ENCODE measurements at regions not wholly inside any gene's neighbourhood (a gene's known extent, or its start where the extent isn't known, plus 50 kb on each side); places are given as distances from the start of the nearest gene placed in this dataset.

DNA sequence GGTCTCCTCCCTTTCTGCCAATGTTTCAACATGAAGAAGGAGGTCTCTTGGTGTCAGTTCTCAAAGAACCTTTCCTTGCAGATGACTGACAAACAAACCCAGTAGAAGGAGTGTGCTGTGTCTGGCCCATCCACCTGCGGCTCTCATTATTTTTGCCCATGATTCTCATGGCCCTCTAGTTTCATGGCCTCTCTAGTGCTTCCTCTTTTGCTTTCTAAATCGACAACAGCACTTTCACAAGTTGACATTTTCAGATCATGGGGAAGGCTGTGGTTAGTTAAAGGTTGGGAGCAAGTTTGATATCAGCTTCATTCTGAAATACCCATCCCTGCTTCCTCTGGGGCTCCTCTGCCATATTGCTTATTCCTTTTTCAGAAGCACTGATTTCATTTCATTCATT, 805.2 kb downstream of the SLC4A3 start:
- DNase-seq (ENCODE audit: low read depth in 2 of 2), result no peak

DNA sequence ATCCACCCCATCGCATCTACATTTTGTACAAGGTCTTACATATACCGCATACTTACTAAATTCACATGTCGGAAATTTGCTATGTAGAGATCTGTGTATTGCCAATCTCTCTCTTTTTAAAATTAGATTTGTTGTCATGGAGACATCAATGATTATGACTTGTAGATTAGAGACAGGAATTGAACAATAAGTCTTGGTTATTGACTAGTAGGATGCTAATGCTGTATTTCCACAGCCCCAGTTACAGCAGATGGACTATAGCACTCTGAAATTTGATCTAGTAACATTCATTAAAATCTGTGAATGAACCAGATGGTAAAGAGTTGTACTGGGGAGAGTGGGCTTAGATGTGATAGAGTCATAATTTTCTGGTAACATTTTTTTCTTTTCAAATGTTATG, 805.7 kb downstream of the SLC4A3 start:
- no peak for DNase-seq (ENCODE audit: low read depth in 2 of 2)

DNA sequence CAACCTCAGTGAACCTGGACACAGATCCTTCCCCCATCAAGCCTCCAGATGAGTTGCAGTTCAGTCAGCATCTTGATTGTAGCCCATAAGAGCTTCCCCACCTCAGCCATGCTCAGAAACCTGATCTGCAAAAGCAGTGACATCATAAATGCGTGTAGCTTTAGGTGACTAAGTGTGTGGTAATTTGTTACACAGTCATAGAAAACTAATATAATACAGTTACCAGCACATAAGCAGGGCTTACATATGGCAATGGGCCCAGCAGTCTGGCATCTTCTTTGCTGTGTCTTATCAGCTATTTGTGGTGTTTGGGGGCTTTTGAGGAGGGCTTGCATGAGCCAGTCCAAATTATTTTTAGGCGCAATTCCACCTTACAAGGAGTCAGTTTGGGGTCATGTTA, 807.0 kb downstream of the SLC4A3 start:
- no peak for DNase-seq (ENCODE audit: low read depth in 2 of 2)

DNA sequence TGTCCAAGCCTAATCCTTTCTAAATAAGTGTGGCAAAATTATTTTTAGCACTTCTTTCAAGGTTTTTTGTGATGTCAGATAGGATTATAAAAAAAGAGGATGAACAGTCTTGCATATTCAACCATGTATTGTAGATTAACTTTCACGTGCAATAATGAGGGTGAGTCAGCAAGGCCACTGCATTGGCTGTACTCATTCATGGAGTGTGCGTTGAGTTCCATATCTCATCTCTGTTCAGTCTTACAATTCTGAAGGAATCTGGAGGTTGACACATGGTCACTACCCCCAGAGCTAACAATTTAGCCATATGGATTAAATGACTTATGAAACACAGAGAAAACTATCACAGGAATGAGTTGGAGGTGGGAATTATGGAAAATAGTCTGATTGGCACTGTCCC, 810.5 kb downstream of the SLC4A3 start:
- DNase-seq (ENCODE audit: low read depth in 2 of 2), result no peak

DNA sequence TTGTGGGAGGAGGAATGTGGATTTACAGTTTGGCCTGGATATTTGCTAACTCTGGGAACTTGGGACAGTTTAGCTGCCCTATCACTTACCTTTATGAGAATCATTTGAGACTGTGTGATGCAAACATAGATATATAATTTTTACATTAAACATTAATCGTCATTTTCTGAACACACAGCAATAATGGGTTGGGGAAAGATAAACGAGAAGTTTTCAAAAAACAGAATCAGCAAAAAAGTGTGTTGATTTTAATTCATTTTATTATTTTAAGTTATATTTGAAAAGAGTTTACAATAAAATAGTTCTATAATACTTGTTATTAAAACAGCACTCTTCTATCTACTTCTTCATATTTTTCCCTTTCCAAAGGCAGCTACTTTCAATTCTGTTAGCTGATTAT, 813.3 kb downstream of the SLC4A3 start:
- DNase-seq (ENCODE audit: low read depth in 2 of 2), result no peak

DNA sequence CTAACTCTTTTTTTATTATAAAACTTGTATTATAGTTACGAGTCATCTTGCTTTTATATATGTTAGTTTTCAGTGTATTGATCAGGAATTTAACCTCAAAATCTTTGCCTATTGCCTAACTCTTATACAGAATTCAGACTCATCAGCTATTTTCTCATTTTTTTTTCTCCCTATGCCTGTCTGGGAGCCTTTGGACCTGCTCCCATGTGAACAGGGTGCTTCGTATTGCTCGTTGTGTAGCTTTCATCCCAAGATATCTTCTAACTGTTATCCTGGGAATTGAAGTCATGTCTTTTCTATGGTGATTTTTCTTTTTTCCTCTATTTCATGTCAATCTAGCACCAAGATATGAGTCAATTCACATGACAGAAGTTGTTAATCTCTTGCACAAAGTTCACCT, 814.0 kb downstream of the SLC4A3 start:
- no peak for DNase-seq (ENCODE audit: low read depth in 2 of 2)

DNA sequence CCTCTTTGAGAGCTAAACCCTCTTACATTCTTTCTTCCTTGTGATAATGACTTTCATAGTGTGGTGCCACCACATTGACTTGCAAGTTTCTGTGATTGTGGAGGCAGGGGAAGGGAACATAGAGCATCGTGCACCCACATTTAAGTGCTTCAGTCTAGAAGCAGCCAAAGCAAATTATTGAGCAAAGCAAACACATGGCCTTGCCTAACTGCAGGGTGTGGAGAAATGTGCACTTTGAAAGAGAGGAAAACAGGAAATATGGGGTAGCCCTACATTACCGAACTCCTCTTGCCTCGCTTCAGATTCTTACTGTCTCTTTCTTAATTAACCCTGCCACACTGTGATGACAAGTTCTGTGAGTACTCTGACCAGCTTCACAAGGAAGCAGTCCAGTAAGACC, 814.6 kb downstream of the SLC4A3 start:
- no peak for DNase-seq (ENCODE audit: low read depth in 2 of 2)

DNA sequence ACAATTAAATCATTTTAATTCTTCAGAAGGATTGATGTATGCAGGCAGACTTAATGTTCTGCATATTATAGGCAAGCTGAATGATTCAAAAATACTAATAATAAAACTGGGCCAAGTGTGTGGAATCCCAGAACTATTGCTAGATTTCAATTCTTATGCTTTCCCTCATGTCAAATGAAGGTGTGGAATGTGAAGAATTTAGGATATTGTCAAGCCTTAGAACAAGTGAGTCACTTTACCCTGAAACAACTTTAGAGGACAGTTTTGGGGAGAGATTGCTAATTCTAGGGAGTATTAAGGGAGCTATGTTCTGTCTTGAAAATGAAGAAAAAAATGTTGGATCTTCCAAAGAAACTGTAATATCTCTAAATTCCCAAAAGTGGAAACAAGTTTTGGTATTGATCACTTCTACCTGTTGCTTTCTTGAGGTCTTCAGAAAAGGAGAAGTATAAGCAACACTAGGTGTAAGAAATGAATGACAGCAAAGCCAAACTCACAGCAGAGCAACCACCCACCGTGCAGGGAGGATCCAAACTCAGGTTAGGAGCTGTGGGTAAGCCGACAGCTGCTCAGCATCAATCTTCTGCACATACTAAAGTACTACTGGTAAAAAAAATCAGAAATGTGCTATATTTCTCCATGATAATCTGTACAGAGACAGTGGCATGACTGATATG, 818.1 kb downstream of the SLC4A3 start:
- DNase-seq (ENCODE audit: low read depth in 2 of 2), result no peak

DNA sequence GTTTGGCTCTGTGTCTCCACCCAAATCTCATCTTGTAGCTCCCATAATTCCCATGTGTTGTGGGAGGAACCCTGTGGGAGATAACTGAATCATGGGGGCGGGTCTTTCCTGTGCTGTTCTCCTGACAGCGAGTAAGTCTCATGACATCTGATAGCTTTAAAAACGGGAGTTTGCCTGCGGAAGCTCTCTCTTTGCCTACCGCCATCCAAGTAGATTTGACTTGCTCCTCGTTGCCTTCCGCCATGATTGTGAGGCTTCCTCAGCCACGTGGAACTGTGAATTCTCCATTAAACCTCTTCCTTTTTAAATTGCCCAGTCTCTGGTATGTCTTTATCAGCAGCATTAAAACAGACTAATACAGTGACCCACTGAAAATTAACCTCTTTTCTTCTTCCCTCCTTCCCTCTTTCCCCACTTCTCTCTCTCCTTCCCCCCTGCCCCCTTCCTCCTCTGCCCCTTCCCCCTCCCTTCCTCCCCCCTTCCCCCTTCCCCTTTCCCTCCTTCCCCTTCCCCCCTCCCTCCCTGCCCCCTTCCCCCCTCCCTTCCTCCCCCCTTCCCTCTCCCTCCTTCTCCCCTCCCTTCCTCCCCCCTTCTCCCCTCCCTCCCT, 818.8 kb downstream of the SLC4A3 start:
- DNase-seq (ENCODE audit: low read depth in 2 of 2), result no peak

DNA sequence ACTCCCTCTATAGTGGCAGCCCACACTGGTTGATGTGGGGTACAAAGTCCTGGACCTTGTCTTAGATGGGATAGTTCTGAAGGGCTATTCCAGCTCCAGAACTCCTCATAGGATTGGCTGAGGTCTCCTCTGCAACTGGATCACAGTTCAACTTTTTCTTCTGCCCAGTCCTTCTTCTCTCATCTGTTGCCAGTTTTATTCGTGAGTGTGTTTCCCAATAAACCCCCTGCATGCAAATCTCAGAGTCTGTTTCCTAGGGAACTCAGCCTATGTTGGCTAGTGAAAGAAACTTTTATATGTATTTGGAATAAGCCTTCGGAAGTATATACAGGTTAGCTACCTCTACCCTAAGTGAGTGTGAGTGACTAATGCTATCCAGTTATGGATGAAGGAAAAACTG, 823.4 kb downstream of the SLC4A3 start:
- no peak for DNase-seq (ENCODE audit: low read depth in 2 of 2)

DNA sequence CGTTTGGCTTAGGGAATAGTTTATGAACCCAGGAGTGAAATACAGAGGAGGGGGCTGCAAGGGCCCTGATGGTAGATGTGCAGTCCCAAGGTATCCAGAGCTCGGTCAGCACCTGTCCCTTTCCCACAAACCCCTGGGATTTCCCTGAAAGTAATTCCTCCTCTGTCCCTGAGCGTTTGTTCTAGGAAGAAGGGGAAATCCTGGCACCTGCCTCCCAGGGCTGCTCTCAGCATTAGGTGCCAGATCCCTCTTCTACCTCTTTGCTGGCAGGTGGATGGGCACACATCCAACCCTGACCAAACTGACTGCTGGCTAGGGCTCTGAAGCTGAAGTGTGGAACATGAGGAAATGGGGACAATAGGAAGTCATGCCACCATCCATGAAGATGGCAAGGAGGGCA, 824.0 kb downstream of the SLC4A3 start:
- DNase-seq (ENCODE audit: low read depth in 2 of 2), result no peak

DNA sequence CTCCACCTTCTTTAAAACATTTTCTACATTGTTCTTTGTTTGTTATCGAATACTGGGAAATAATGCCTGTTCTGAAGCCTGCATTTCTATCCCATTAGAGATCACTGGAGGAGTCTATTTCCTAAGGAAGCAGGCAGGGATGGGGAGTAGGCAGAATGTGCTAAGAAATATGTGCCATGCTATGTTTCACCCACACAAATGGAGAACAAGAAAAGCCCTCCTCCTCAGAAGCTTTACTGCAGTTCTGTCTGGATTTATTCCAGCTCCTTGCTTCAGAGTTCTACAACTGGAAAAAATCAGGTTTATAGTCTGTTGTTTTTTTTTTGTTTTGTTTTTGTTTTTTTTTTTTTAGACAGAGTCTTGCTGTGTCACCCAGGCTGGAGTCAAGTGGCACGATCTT, 825.1 kb downstream of the SLC4A3 start:
- DNase-seq (ENCODE audit: low read depth in 2 of 2), result no peak

DNA sequence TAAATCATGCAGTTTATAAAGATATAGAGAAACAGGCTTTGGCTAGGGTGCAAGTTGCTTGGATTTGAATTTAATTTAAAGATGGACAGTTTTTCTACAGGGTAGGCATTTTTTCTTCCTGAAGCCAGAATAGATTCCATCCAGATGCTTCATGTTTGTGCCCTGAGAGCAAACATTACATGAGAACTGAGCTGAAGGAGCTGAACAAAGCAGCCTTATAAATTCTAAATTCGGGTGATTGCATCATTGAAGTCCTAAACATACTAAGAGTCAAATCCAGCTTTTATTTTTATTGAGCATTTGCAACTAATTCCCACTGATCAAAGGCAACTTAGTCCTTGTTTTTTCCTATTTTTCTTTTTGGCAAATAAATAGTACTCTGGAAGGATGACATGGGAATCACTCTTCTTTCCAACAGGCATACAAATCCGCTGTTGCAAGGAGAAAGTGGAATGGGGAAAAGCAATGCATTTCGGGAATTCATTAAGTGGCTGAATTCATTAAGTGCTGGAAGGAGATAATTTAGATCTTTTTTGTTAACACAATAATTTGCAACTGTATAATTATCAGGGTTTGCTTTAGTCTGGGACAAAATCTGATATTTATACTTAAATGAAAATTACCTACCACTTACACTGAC, 828.0 kb downstream of the SLC4A3 start:
- no peak for DNase-seq (ENCODE audit: low read depth in 2 of 2)

DNA sequence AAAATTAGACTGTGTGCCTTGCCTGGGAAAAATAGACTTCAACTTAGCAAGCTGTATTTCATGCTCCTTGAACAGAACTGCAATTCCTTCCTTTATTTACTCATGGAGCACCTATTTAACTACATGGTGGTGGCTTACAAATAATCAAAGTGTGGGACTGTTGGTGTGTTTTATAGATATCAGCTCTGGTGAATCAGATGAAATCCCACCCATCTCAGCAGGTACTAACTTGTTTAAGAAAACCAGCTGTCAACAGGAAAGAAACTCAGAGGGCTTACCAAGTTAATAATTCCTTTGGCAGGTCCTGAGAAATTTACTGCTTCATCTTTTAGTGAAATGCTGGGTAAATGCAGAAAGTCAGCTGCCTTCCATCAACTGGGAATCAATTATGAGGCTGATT, 830.6 kb downstream of the SLC4A3 start:
- no peak for DNase-seq (ENCODE audit: low read depth in 2 of 2)

DNA sequence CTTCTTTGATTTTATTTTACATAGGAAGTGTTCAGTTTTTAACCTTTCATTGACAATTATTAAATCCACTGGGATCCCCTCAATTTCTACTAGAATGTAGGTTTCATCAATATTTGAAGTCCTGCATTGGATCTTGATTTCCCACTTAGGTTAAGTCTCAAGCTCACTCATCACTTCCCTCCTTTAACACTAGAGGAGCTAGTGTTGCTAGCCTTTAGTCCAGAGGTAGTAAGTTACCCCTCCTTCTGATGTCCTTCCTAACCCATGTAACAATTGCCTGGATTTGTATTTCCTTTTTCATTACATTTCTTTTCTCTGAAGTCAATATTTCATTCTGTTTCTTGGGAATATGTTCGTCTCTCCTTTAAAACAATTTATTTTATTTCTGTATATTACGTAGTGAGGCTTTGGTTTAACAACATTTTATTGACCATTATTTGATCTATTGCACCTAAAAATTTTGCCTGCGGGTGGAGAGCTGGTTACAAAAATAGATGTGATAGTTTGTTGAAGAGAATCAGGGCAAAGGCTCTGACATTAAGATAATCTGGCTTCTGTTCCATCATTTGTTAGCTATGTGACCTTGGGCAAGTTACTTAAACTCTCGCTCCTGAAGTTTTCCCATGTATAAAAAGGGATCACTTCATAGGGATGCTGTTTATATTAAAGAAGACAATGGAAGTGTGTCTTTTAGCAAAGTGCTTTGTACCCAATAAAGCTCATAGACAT, 833.0 kb downstream of the SLC4A3 start:
- DNase-seq (ENCODE audit: low read depth in 2 of 2), result no peak

DNA sequence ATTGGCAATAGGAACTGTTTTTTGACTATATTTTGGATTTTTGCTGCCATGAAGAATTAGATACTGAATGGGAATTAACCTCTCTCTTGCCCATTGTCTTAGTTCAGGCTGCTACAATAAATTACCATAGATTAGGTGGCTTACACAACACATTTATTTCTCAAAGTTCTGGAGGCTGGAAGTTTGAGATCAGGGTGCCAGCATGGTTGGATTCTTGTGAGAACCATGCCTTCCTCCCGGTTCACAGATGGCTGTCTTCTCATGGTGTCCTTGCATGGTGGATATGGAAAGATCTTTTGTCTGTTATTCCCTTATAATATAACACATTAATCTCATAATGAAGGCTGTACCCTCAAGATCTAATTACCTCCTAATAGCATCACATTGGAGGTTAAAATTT, 836.4 kb downstream of the SLC4A3 start:
- no peak for DNase-seq (ENCODE audit: low read depth in 2 of 2)

DNA sequence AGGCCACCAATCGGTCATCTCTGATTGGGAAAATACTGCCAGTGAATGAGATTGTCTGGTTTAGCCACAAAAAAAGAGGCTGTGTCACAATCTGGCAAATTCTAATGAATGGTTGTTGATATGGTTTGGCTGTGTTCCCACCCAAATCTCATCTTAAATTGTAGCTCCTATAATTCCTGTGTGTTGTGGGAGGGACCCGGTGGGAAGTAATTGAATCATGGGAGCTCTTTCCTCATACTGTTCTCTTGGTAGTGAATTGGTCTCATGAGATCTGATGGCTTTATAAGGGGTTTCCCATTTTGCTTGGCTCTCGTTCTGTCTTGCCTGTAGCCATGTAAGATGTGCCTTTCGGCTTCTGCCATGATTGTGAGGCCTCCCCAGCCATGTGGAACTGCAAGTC, 838.3 kb downstream of the SLC4A3 start:
- no peak for DNase-seq (ENCODE audit: low read depth in 2 of 2)

DNA sequence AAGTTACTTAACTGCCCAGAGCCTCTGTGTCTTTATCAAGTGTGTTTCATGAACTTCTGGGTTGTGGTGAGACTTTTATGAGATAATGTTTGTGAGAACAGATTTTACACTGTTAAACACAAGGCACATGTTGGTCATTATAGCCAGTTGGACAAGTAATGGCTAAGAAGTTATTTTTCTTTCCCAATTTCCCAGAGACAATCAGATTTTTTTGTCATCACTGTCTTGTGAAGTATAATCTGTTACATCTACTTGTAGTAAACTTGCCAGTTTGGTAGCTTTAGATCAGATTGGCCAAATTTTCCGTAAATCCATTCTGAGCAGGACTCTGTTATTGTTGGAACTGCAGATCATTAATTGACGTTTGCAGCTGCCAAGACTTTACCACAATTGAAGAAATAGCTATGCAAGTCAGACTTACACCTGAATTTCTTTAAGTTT, 838.8 kb downstream of the SLC4A3 start:
- DNase-seq (ENCODE audit: low read depth in 2 of 2), result no peak

DNA sequence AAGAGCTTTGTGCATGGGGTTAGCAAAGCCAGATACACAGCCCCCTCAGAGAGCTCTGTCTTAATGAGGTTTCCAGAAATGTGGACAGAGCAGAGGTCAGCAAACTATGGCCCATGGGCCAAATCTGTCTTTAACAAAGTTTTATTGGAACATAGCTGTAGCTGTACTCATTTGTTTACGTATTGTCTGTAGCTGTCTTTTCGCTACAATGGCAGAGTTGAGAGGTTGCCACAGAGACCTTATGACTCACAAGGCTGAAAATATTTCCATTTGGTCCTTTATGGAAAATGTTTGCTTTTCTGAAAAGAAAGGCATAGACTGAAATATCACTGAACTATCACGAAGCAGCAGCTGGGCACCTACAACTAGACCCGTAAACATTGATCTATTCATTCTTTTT, 841.8 kb downstream of the SLC4A3 start:
- no peak for DNase-seq (ENCODE audit: low read depth in 2 of 2)

DNA sequence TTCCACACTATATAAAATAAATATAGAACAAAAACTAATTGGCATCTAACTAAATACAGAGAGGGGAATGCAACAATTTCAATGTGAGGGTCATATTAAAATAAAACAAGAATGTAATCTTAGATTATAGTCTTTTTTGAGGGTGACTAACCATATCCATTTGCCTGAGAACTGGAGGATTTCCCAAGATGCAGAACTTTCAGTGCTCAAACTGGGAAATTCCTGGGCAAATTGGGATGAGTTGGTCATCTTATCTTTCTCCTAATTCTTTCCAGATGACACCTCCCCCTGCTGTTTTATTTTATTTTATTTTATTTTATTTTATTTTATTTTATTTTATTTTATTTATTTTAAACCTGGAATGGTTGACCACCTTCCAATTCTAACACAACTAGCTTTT, 846.2 kb downstream of the SLC4A3 start:
- DNase-seq (ENCODE audit: low read depth in 2 of 2), result no peak

DNA sequence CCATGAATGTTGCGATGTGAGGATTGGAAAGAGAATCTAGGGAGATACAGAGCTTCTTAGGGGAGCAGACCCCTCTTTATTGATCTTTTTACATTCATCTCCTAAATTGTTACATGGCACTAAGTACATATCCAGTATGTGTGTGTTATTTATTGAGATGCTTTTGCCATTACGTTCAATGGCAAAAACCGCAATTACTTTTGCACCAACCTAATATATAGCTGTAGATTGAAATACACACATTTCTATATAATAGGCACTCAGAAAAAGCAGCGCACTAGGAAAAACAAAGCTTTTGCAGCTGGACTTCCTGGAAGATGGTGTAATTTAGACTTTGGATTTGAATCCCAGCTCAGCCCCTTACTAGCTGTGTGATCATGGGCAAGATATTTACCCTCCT, 849.4 kb downstream of the SLC4A3 start:
- DNase-seq (ENCODE audit: low read depth in 2 of 2), result no peak

DNA sequence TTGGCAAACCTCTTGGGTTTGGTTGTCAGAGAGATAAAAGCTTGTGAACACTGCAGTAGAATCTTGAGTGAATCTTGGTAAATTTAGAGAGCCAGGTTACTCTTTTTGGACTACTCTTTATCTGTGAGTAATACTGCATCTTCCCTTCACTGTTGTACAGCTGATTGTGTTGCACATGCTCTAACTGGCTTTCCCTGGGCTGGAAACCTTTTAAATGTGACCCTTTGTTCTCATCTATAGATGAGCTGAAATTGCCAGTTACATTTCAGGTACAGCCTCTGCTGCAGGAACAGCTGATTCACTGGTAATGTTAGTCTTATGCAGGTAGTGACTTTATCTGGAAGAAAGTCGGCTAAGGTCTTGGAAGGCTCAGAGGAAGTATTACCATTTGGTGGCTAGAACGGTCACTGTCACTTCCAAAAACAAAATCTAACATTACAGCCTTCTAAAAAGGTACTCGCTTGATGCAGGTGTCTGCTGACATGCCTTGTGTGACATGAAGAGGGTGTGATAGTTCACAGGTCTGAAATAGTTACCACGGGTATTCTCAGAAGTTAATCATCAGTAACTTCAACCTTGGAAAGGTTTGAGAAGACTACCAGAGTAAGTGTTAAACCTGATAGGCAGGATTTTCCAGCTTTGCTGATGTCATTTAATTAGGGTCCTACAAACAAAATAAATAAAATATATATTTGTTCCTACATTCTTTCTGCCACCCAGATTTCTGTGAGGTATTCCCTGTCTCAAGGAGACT, 851.1 kb downstream of the SLC4A3 start:
- DNase-seq (ENCODE audit: low read depth in 2 of 2), result no peak
